ENCODE measurements at regions not wholly inside any gene's neighbourhood (a gene's known extent, or its start where the extent isn't known, plus 50 kb on each side); places are given as distances from the start of the nearest gene placed in this dataset.
A peak's percentile ranks its signal among the peaks of the same experiment; 100 is the strongest.
"Not testable (repeated sequence)": the region's sequence is repeated elsewhere in the genome, so short reads cannot be mapped to it uniquely, and the experiment has no call there.

- DNase-seq (ENCODE audit: insufficient read length, low spot score) (no peak), FAIRE-seq (no peak)
Measured at GRCh38 chr6:68080074-68080473, 555.0 kb upstream of the ADGRB3 start.

- FAIRE-seq (no peak), DNase-seq (ENCODE audit: insufficient read length, low spot score) (no peak)
Measured at GRCh38 chr6:68077661-68078060, 557.4 kb upstream of the ADGRB3 start.

GRCh38 chr6:68071740-68072139 is 563.3 kb upstream of the ADGRB3 start:
- FAIRE-seq (no peak), DNase-seq (ENCODE audit: insufficient read length, low spot score) (no peak)

GRCh38 chr6:68069921-68070710 is 565.0 kb upstream of the ADGRB3 start:
- FAIRE-seq = no peak
- DNase-seq (ENCODE audit: insufficient read length, low spot score) = no peak

GRCh38 chr6:68059899-68060298 is 575.2 kb upstream of the ADGRB3 start:
- no peak for FAIRE-seq

GRCh38 chr6:68059261-68059660 is 575.8 kb upstream of the ADGRB3 start:
- FAIRE-seq = no peak
- no peak for DNase-seq (ENCODE audit: insufficient read length, low spot score)

More at GRCh38 chr6:68059899-68060298, 575.2 kb upstream of the ADGRB3 start:
- DNase-seq (ENCODE audit: insufficient read length, low spot score) = no peak

- DNase-seq (ENCODE audit: insufficient read length, low spot score); FAIRE-seq: not testable (repeated sequence)
Measured at GRCh38 chr6:68056596-68056995, 578.5 kb upstream of the ADGRB3 start.

- FAIRE-seq (no peak), DNase-seq (ENCODE audit: insufficient read length, low spot score) (no peak)
Measured at GRCh38 chr6:68054756-68055155, 580.3 kb upstream of the ADGRB3 start.

- no peak for DNase-seq (ENCODE audit: insufficient read length, low spot score)
- no peak for FAIRE-seq
Measured at GRCh38 chr6:68053805-68054373, 581.2 kb upstream of the ADGRB3 start.

- FAIRE-seq (no peak), DNase-seq (ENCODE audit: insufficient read length, low spot score) (no peak)
Measured at GRCh38 chr6:68052234-68052633, 582.8 kb upstream of the ADGRB3 start.

GRCh38 chr6:68049562-68049961 is 585.5 kb upstream of the ADGRB3 start:
- no peak for DNase-seq (ENCODE audit: insufficient read length, low spot score)
- no peak for FAIRE-seq

- DNase-seq (ENCODE audit: insufficient read length, low spot score) (no peak), FAIRE-seq (no peak)
Measured at GRCh38 chr6:68046756-68047155, 588.3 kb upstream of the ADGRB3 start.

GRCh38 chr6:68046302-68046701 is 588.8 kb upstream of the ADGRB3 start:
- DNase-seq (ENCODE audit: insufficient read length, low spot score) (no peak), FAIRE-seq (no peak)

GRCh38 chr6:68045193-68045592 is 589.9 kb upstream of the ADGRB3 start:
- no peak for FAIRE-seq
- no peak for DNase-seq (ENCODE audit: insufficient read length, low spot score)

GRCh38 chr6:68044264-68044663 is 590.8 kb upstream of the ADGRB3 start:
- FAIRE-seq = no peak

GRCh38 chr6:68043122-68043398 is 592.0 kb upstream of the ADGRB3 start:
- no peak for FAIRE-seq

More at GRCh38 chr6:68044264-68044663, 590.8 kb upstream of the ADGRB3 start:
- no peak for DNase-seq (ENCODE audit: insufficient read length, low spot score)

GRCh38 chr6:68042339-68043121 is 592.6 kb upstream of the ADGRB3 start:
- no peak for DNase-seq (ENCODE audit: insufficient read length, low spot score)

More at GRCh38 chr6:68043122-68043398, 592.0 kb upstream of the ADGRB3 start:
- DNase-seq (ENCODE audit: insufficient read length, low spot score) = no peak

GRCh38 chr6:68040780-68041179 is 594.3 kb upstream of the ADGRB3 start:
- DNase-seq (ENCODE audit: insufficient read length, low spot score) (no peak), FAIRE-seq (no peak)

More at GRCh38 chr6:68042339-68043121, 592.6 kb upstream of the ADGRB3 start:
- FAIRE-seq = no peak

- FAIRE-seq (peak; percentile 35), DNase-seq (ENCODE audit: insufficient read length, low spot score) (no peak)
Measured at GRCh38 chr6:68040312-68040778, 594.7 kb upstream of the ADGRB3 start.

- FAIRE-seq = no peak
- DNase-seq (ENCODE audit: insufficient read length, low spot score) = no peak
Measured at GRCh38 chr6:68039641-68040311, 595.3 kb upstream of the ADGRB3 start.

- FAIRE-seq = no peak
- no peak for DNase-seq (ENCODE audit: insufficient read length, low spot score)
Measured at GRCh38 chr6:68038815-68039408, 596.2 kb upstream of the ADGRB3 start.
